ENCODE measurements at regions not wholly inside any gene's neighbourhood (a gene's known extent, or its start where the extent isn't known, plus 50 kb on each side); places are given as distances from the start of the nearest gene placed in this dataset.

GRCh38 chr1:222065234-222065633, 323.3 kb upstream of the DUSP10 start:
- no peak overlapping the region for H2AFZ ChIP-seq
- no peaks in the 10 kb centered on the region for H3K9me3 ChIP-seq (ENCODE audit: control insufficient read depth, low read length)
- H3K36me3 ChIP-seq (ENCODE audit: control insufficient read depth, insufficient read depth, low read length): no peaks in the 10 kb centered on the region
- H3K27me3 ChIP-seq (ENCODE audit: control insufficient read depth, insufficient read depth, low read length): no peaks in the 10 kb centered on the region
- H3K4me1 ChIP-seq: no peaks in the 10 kb centered on the region
- H3K9ac ChIP-seq: no peak overlapping the region
- no peak overlapping the region for H3K4me3 ChIP-seq (ENCODE audit: low read depth, low read length)
- H3K4me2 ChIP-seq (ENCODE audit: low read length): no peak overlapping the region
- TF ChIP-seq, protein P1, sequence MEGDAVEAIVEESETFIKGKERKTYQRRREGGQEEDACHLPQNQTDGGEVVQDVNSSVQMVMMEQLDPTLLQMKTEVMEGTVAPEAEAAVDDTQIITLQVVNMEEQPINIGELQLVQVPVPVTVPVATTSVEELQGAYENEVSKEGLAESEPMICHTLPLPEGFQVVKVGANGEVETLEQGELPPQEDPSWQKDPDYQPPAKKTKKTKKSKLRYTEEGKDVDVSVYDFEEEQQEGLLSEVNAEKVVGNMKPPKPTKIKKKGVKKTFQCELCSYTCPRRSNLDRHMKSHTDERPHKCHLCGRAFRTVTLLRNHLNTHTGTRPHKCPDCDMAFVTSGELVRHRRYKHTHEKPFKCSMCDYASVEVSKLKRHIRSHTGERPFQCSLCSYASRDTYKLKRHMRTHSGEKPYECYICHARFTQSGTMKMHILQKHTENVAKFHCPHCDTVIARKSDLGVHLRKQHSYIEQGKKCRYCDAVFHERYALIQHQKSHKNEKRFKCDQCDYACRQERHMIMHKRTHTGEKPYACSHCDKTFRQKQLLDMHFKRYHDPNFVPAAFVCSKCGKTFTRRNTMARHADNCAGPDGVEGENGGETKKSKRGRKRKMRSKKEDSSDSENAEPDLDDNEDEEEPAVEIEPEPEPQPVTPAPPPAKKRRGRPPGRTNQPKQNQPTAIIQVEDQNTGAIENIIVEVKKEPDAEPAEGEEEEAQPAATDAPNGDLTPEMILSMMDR (IDR thresholded peaks at IDR 0.05): no peak
- H3K27ac ChIP-seq: no peak overlapping the region
- H3K79me2 ChIP-seq: no peaks in the 10 kb centered on the region

DNA sequence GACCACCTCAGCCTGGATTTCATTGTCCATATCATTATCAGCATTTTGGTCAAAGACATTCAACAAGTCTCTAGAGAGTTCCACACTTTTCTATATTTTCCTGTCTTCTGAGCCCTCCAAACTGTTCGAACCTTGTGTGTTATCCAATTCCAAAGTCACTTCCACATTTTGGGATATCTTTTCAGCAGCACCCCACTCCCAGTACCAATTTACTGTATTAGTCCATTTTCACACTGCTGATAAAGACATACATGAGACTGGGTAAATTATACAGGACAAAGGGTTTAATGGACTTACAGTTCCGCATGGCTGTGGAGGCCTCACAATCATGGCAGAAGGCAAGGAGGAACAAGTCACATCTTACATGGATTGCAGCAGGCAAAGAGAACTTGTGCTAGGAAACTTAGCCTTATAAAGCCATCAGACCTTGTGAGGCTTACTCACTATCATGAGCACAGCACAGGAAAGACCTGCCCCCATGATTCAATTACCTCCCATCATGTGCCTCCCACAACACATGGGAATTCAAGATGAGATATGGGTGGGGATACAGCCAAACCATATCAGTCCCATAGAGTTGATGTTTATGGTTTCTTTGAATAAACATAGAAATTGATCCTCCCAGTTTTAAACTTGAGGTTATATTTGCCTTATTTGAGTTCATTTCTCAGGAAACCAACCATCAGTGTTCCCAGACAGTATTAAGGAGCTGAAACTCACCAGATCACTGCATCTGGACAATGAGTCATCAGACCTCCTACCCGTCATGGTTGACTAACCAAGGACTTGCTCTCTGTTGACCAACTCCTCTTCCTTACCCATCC, 322.7 kb upstream of the DUSP10 start:
- H3K36me3 ChIP-seq (ENCODE audit: control insufficient read depth, insufficient read depth, low read length): no peaks in the 10 kb centered on the region
- no peaks in the 10 kb centered on the region for H3K27me3 ChIP-seq (ENCODE audit: control insufficient read depth, insufficient read depth, low read length)
- TF ChIP-seq, protein P1 (IDR thresholded peaks at IDR 0.05): no peak
- no peak overlapping the region for H3K27ac ChIP-seq
- no peaks in the 10 kb centered on the region for H3K79me2 ChIP-seq
- H3K9me3 ChIP-seq (ENCODE audit: control insufficient read depth, low read length): no peaks in the 10 kb centered on the region
- H3K4me2 ChIP-seq (ENCODE audit: low read length): no peak overlapping the region
- H2AFZ ChIP-seq: no peak overlapping the region
- no peaks in the 10 kb centered on the region for H3K4me1 ChIP-seq
- H3K9ac ChIP-seq: no peak overlapping the region
- no peak overlapping the region for H3K4me3 ChIP-seq (ENCODE audit: low read depth, low read length)

DNA sequence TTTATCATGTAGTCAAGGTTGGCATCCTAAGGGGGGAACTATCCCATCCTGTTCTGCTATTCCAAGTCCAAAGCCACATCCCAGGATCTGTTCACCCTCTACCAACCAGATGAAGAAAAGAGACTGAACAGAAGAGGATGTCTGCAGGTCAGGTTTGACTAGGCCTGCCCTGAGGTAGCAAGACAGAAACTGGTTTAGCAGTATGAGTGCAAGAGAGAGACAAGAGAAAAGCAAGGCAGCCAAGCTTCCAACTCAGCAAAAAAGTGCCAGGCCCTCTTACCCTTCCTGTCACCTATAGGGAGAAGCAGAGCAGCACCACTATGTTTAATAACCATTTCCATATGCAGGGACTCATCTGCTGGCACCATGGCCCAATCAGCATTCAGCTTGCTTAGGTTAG, 320.8 kb upstream of the DUSP10 start:
- no peak overlapping the region for H3K4me3 ChIP-seq (ENCODE audit: low read depth, low read length)
- no peaks in the 10 kb centered on the region for H3K36me3 ChIP-seq (ENCODE audit: control insufficient read depth, insufficient read depth, low read length)
- H3K4me2 ChIP-seq (ENCODE audit: low read length): no peak overlapping the region
- H2AFZ ChIP-seq: no peak overlapping the region
- no peaks in the 10 kb centered on the region for H3K9me3 ChIP-seq (ENCODE audit: control insufficient read depth, low read length)
- no peaks in the 10 kb centered on the region for H3K27me3 ChIP-seq (ENCODE audit: control insufficient read depth, insufficient read depth, low read length)
- H3K4me1 ChIP-seq: no peaks in the 10 kb centered on the region
- TF ChIP-seq, protein P1 (IDR thresholded peaks at IDR 0.05): no peak
- H3K79me2 ChIP-seq: no peaks in the 10 kb centered on the region
- H3K9ac ChIP-seq: no peak overlapping the region
- H3K27ac ChIP-seq: no peak overlapping the region

- H3K36me3 ChIP-seq (ENCODE audit: control insufficient read depth, insufficient read depth, low read length): no peaks in the 10 kb centered on the region
These were observed 319.9 kb upstream of the DUSP10 start for GRCh38 chr1:222061711-222062359.

More at GRCh38 chr1:222061711-222062359, 319.9 kb upstream of the DUSP10 start:
- Histone ChIP-seq H3K4me2 (ENCODE audit: low read length) (no peak overlapping the region), H3K9ac (no peak overlapping the region), H3K27me3 (ENCODE audit: control insufficient read depth, insufficient read depth, low read length) (no peaks in the 10 kb centered on the region), H3K79me2 (no peaks in the 10 kb centered on the region), H3K9me3 (ENCODE audit: control insufficient read depth, low read length) (no peaks in the 10 kb centered on the region), H2AFZ (no peak overlapping the region), H3K4me1 (no peaks in the 10 kb centered on the region), H3K27ac (no peak overlapping the region), H3K4me3 (ENCODE audit: low read depth, low read length) (no peak overlapping the region)
- TF ChIP-seq, protein P1 (IDR thresholded peaks at IDR 0.05): no peak
